HepG2 (cell line): ENCODE measurements at regions not wholly inside any gene's neighbourhood (a gene's known extent, or its start where the extent isn't known, plus 50 kb on each side); places are given as distances from the start of the nearest gene placed in this dataset.

Experiments used
- CHD2 ChIP-seq: IDR thresholded peaks from 2 replicates; pipeline ENCODE4 v1.6.1; 2011; ENCODE audit warnings: low read depth, low read length, improper control_type of control experiment
- KMT2A ChIP-seq: sonication (generic); formaldehyde crosslinking; IDR thresholded peaks from 2 replicates; pipeline ENCODE4 v1.4.0; 2020; ENCODE audit warnings: missing genetic modification reagents
- POLR2A ChIP-seq, 2 experiments: IDR thresholded peaks; 2 replicates each; pipeline ENCODE4 v1.6.1; 2011; ENCODE audit warnings: low read depth in 2 of 2, low read length in 2 of 2, mild to moderate bottlenecking in 1 of 2, moderate library complexity in 1 of 2; ENCODE audit not compliant: insufficient read depth in 1 of 2
- RFX5 ChIP-seq: IDR thresholded peaks from 2 replicates; pipeline ENCODE4 v1.6.1; 2011; ENCODE audit warnings: low read depth, low read length, improper control_type of control experiment
- ZBTB7B ChIP-seq: sonication (generic); formaldehyde crosslinking; IDR thresholded peaks from 2 replicates; pipeline ENCODE4 v1.4.0; 2020; ENCODE audit warnings: missing genetic modification reagents
- ZFY ChIP-seq: sonication (generic); formaldehyde crosslinking; IDR thresholded peaks from 2 replicates; pipeline ENCODE4 v1.4.0; 2020; ENCODE audit warnings: missing genetic modification reagents
- TF ChIP-seq, protein P1 (sequence below): IDR thresholded peaks from 2 replicates; pipeline ENCODE4 v1.6.1; 2016; ENCODE audit warnings: low read depth, borderline replicate concordance
- TF ChIP-seq, protein P2 (sequence below), 2 experiments: sonication (generic) in 1 of 2; formaldehyde crosslinking in 1 of 2; IDR thresholded peaks; 2 replicates each; pipeline versions ENCODE4 v1.4.0 to v1.6.1; 2018 to 2020; ENCODE audit warnings: missing genetic modification reagents in 2 of 2, borderline replicate concordance in 1 of 2, low read depth in 1 of 2, mild to moderate bottlenecking in 1 of 2, missing biosample characterization in 1 of 2

DNA sequence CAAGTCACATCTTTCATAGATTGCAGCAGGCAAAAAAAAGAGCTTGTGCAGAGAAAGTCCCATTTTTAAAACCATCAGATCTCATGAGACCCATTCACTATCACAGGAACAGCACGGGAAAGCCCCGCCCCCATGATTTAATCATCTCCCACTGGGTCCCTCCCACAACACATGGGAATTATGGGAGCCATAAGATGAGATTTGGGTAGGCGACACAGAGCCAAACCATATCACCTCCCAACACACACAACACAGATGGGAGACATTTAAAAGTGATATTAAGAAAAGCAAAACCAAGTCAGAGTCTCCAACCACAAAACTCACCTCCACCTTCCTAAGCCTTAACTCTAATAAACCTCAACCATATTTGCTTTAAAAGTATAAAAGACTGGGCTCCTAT is 61.5 kb upstream of the TIAM1 start:
- TF ChIP-seq, protein P1, sequence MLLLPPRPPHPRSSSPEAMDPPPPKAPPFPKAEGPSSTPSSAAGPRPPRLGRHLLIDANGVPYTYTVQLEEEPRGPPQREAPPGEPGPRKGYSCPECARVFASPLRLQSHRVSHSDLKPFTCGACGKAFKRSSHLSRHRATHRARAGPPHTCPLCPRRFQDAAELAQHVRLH (CRISPR knock-in tag), result no peak
- TF ChIP-seq KMT2A (no peak), CHD2 (no peak), ZFY (CRISPR knock-in tag) (no peak), POLR2A (IDR thresholded peaks at IDR 0.05; ENCODE audit: insufficient read depth in 1 of 2, low read depth in 2 of 2, low read length in 2 of 2) (no peak), ZBTB7B (no peak), RFX5 (no peak)
- TF ChIP-seq, protein P2, sequence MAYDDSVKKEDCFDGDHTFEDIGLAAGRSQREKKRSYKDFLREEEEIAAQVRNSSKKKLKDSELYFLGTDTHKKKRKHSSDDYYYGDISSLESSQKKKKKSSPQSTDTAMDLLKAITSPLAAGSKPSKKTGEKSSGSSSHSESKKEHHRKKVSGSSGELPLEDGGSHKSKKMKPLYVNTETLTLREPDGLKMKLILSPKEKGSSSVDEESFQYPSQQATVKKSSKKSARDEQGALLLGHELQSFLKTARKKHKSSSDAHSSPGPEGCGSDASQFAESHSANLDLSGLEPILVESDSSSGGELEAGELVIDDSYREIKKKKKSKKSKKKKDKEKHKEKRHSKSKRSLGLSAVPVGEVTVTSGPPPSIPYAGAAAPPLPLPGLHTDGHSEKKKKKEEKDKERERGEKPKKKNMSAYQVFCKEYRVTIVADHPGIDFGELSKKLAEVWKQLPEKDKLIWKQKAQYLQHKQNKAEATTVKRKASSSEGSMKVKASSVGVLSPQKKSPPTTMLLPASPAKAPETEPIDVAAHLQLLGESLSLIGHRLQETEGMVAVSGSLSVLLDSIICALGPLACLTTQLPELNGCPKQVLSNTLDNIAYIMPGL (CRISPR knock-in tag; IDR thresholded peaks at IDR 0.05; ENCODE audit: borderline replicate concordance in 1 of 2, low read depth in 1 of 2), result no peak
